ENCODE measurements at regions not wholly inside any gene's neighbourhood (a gene's known extent, or its start where the extent isn't known, plus 50 kb on each side); places are given as distances from the start of the nearest gene placed in this dataset.

DNA sequence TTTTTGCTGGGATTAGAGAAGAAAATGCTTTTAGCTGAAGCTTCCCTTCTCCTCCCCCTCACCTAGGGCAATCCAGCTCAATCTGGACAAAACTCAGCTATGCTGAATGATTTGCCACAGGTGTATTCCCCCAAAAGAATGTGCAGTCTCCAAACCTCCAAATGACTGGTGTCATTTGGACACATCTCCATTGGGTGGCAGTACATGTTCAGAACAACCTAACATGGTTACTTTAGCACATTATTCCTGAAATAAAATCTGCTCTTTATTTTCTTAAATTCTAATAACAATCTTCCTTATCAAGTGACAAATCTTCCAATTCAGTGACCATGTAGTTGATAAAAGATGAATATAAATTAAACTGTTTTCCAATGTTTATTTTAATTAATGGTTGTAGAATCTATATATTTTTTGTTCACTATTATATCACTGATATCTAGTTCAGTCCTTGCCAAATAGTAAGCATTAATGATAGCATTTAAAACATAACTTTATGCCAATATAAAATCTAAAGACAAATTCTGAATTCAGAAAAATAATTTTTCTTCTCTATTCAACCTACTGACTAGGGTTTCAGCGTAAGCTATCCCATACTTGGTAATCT is 61.3 kb upstream of the MOCS2 start:
- TF ChIP-seq CTCF (IDR thresholded peaks at IDR 0.05) (peak; percentile 75), ZFX (IDR thresholded peaks at IDR 0.05; ENCODE audit: borderline replicate concordance) (no peak)
